NCI-H1694 (cell line): ENCODE measurements at regions not wholly inside any gene's neighbourhood (a gene's known extent, or its start where the extent isn't known, plus 50 kb on each side); places are given as distances from the start of the nearest gene placed in this dataset.
A peak's percentile ranks its signal among the peaks of the same experiment; 100 is the strongest.

Experiments used
- DNase-seq: peaks from one replicate; lab custom pipeline; 2025; lab: John Stamatoyannopoulos, UW

- no peak for DNase-seq
Observed at GRCh38 chr10:88108115-88108610, 244.7 kb downstream of the PTEN start.

GRCh38 chr10:88110355-88110754, 246.9 kb downstream of the PTEN start:
- no peak for DNase-seq

DNA sequence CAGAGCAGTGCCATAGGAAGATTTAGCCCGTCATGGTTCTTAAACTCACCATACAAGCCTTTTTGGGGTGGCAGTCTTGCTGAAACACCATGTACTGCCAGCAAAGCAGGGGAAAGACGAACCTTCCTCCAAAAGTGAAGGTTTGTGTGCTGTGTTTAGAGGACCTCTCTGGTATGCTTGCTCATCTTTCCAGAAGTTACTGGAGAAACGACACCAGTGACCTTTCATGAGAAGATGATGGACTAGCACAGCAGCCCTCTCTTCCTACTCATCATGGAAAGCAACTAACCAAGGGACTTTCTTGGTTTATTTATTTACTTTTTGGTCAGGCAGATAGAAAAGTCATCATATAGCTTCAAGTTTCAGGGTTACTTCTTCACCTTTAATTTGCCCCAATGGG, 247.4 kb downstream of the PTEN start:
- no peak for DNase-seq

DNA sequence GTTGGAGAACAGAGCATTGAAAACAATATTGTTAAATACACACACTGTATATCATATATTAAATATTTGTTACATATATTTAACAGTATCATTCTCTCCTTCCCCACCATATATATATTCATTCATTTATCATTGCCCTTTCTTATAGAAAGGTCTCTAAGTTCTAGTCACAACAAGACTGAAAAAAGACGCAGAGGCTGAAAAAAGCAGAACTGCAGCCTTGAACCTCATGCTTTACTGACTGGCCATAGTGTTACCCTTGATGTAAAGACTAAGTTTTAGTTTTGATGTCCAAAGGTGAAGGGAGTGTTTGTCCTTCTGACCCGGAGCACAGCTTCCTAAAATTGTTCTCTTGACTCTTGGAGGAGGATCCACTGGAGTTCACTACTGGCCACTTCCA, 247.9 kb downstream of the PTEN start:
- no peak for DNase-seq

GRCh38 chr10:88113232-88113631, 249.8 kb downstream of the PTEN start:
- no peak for DNase-seq

GRCh38 chr10:88113657-88114272, 250.3 kb downstream of the PTEN start:
- DNase-seq, result no peak

DNA sequence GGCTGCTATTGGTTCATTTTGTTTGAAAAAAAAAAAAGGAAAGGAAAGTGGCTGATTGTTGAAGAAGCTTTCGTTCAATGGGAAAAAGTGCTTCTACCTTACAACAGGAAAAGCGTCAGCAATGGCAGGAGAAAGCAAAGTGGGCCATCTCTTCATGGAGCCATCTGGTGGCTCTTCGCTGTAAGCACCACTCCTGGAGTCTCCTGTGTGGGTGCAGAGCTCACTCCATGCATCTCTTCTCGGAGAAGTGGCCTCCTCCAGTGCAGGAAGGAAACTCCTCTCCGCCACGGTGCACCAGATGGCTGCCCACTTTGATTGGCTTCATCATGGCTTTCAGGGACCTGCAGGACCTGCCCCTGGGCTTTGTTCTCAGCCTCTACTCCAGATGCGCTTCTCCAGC, 250.9 kb downstream of the PTEN start:
- peak; percentile 28 for DNase-seq

- DNase-seq, result no peak
Observed at GRCh38 chr10:88115407-88115806, 252.0 kb downstream of the PTEN start.

GRCh38 chr10:88115968-88116367, 252.5 kb downstream of the PTEN start:
- DNase-seq, result no peak

DNA sequence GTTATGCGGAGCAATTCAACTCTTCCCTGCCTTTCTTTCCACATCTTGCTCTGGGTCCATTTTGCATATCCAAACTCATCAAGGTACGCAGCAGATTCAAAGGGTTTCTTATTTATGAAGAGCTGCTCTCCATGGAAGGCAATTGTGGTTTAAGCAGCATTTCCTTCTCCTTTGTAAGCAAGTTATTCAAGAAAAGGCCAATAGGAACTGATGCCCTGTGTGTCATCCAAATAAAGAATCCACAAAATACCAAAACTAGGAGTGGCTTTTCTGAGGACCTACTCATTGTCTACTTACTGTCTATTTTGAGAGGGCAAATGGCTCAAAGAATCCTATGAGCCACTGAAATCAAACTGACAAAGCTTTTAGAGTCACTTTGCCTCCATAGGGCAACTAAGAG, 253.1 kb downstream of the PTEN start:
- no peak for DNase-seq

DNA sequence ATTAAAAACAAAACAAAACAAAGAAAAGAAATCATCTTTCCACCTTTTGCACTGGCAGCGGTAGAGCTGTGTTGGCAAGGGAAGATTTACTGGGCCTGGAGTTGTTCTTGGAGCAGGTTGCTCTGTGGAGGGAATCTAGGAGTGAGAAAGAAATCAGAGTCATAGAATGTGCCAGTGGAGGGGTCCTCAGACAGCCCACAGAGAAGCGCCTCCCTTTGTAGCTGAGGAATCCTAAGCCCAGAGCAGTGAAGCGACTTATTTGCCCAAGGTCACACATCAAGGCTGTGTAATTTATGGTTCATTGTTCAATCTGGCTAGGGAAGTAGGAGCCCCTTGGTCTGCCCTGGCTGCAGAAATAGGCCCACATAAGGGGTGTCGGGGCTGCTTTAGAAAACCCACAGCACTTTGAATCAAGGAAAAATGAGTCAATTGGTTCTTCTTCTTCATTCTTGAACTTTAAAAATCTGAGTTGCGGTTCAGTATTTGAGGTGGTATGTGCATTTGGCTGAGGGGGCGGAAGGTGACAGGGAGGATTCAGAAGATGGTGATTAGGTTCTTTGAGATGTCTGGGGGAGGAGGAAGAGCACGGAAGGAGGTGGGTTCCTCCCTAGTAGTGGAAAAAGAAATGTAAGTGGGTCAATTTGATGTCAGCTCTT, 253.7 kb downstream of the PTEN start:
- DNase-seq, result no peak

DNA sequence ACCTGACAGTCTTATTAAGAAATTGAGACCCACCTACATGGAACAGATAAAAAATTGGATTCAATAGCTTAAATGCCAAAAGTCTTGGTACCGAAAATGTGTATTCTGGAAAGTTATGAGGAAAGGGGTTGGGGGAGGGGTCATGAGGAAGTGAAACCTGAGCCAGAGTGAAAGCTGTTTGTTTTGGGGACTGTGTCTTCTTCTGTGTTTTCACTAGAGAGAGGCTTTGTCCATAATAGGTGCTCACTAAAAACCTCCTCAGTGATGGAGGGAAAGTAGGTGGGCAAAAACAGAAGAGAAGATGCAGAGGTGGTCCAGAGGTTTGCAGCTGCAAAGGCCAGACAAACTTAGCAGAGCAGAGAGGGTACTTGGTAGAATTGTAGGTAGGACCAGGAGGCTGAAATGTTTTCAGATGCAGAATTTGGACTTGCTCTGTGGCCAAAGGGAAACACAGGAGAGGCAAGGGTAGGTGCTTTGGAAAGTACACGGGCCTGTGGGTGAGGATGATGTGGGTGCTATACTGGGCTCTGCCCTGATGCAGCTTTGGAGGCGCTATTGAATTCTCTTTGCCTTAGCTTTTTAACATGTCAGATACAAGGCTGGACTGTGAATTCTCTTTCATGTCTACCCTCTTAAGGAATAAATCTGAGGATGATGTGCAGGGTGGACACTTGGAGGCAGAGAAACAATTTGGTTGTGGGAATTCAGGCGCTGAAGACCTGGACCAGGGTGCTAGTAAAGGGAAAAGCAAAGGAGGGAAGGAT, 254.6 kb downstream of the PTEN start:
- DNase-seq, result no peak

GRCh38 chr10:88118729-88119128, 255.3 kb downstream of the PTEN start:
- DNase-seq, result no peak

DNA sequence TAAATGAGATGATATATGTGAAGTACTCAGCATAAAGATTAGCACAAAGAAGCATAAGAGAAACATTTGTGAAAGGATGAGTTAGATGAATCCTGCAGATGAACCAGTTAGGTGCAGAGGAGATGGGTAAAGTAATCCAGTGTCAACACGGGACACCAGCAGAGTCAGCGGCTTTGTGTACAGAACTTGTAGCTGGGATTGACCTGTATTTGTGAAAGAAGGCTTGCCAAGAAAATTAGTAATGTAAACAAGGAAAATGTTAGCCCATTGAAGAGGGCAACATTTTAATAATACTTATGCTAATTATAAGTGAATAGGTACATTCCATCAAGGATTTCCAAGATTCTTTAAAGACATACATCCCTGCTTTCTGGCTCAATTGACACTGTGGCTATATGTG, 255.7 kb downstream of the PTEN start:
- no peak for DNase-seq

- no peak for DNase-seq
Observed at GRCh38 chr10:88120075-88120474, 256.6 kb downstream of the PTEN start.

GRCh38 chr10:88120599-88121333, 257.3 kb downstream of the PTEN start:
- no peak for DNase-seq

DNA sequence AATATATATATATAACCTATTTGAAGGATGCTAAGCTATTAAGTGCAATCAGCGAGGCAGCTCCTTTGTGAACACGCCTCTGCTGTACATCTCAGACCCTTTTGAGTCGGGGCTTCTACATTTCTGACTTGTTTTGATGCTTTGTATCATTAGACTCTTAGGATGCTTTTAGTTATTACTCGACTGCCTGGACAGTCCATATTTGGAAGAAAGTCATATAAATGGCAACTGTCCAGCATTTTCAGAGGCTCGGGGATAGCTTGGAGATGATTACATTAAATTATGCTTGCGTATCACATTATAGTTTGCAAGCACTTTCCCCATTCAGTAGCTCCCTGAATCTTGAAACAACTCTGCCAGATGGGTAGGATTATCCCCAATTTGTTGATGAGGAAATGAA, 257.9 kb downstream of the PTEN start:
- DNase-seq, result no peak

DNA sequence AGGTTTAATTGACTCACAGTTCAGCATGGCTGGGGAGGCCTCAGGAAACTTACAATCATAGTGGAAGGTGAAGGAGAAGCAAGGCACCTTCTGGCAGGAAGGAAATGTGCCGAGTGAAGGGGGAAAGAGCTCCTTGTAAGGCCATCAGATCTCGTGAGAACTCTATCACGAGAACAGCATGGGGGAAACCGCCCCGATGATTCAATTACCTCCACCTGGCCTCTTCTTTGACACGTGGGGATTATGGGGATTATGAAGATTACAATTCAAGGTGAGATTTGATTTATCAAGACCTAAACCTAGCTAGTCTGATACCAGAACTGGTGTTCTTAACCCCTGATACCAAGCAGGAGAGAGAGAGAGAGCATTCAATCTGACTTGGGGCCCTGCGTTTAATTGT, 258.7 kb downstream of the PTEN start:
- DNase-seq, result no peak

DNA sequence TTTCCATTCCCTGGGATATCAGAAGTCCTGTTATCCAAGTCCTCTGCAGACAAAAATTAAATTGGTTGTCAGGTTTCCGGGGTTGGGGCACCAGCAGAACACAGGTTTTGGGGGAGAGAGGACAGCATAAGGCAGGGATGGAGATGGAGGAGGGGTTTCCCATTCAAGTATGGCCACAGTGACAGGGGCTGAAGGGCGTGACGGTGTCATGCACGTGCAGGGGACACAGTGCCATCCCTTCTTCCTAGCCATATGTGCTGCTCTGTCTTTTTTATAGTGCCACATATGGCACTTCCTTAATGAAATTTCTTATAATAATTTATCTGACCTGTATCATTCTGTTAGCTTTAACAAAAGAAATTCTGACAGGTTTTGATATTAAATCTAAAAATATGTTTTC, 259.2 kb downstream of the PTEN start:
- DNase-seq, result no peak

- DNase-seq, result no peak
Observed at GRCh38 chr10:88125766-88126165, 262.3 kb downstream of the PTEN start.

GRCh38 chr10:88126699-88127098, 263.3 kb downstream of the PTEN start:
- no peak for DNase-seq

DNA sequence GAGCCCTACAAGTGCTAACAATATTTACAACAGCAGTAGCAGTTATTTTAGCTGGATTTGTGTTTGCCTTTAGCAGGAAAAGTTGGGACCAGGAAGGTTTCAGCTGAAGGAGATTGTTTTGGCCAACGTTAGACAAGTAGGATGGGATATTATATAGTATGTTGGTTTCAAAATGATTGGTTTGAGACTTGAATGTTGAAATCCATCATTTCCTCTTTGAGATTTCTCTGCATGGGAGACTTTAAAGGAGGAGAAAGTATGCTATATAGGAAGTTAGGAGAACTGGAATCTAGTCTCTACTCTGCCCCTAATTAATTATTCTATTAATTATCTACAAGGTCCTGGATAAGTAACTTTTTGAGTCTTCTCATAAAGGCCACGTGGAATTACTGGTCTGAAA, 263.8 kb downstream of the PTEN start:
- no peak for DNase-seq

GRCh38 chr10:88127766-88128165, 264.3 kb downstream of the PTEN start:
- no peak for DNase-seq
